ENCODE measurements at regions not wholly inside any gene's neighbourhood (a gene's known extent, or its start where the extent isn't known, plus 50 kb on each side); places are given as distances from the start of the nearest gene placed in this dataset.

GRCh38 chr2:226618875-226619605 lies 180.6 kb downstream of the IRS1 start:
- no peak overlapping the region for H3K27ac ChIP-seq (ENCODE audit: low read depth in 2 of 2, low read length in 2 of 2)
- TF ChIP-seq CTCF (IDR thresholded peaks at IDR 0.05; ENCODE audit: borderline replicate concordance, extremely low read depth, insufficient read depth), result no peak
- H3K9ac ChIP-seq (ENCODE audit: low read length in 3 of 3), result no peak overlapping the region
- peaks cover 0 to 4% (median 0%) of the 10 kb centered on the region in 3 donors for H3K4me1 ChIP-seq (ENCODE audit: control insufficient read depth in 2 of 3, insufficient read depth in 2 of 3, low read depth in 1 of 3, low read length in 3 of 3)
- DNase-seq (peak in 2 of 5 donors; percentile 72 to 91), FAIRE-seq (no peak)
- no peaks in the 10 kb centered on the region for H3K27me3 ChIP-seq (ENCODE audit: control insufficient read depth, insufficient read depth, low read length)
- H3K4me3 ChIP-seq (ENCODE audit: low read length in 3 of 3), result no peak overlapping the region
- no peaks in the 10 kb centered on the region for H3K36me3 ChIP-seq (ENCODE audit: control insufficient read depth in 2 of 3, insufficient read depth in 3 of 3, low read length in 3 of 3)
- intact Hi-C loops (cut with DNase I), result no loop called here
- H3K9me3 ChIP-seq (ENCODE audit: control insufficient read depth in 2 of 3, insufficient read depth in 1 of 3, low read length in 3 of 3), result no peaks in the 10 kb centered on the region

- FAIRE-seq (no peak), DNase-seq (no peak)
- Histone ChIP-seq H3K27me3 (ENCODE audit: control insufficient read depth, insufficient read depth, low read length) (no peaks in the 10 kb centered on the region), H3K4me1 (ENCODE audit: control insufficient read depth in 2 of 3, insufficient read depth in 2 of 3, low read depth in 1 of 3, low read length in 3 of 3) (peaks cover 0 to 2% (median 0%) of the 10 kb centered on the region in 3 donors), H3K36me3 (ENCODE audit: control insufficient read depth in 2 of 3, insufficient read depth in 3 of 3, low read length in 3 of 3) (no peaks in the 10 kb centered on the region), H3K4me3 (ENCODE audit: low read length in 3 of 3) (no peak overlapping the region), H3K9me3 (ENCODE audit: control insufficient read depth in 2 of 3, insufficient read depth in 1 of 3, low read length in 3 of 3) (no peaks in the 10 kb centered on the region), H3K27ac (ENCODE audit: low read depth in 2 of 2, low read length in 2 of 2) (no peak overlapping the region), H3K9ac (ENCODE audit: low read length in 3 of 3) (no peak overlapping the region)
- no peak for TF ChIP-seq CTCF (IDR thresholded peaks at IDR 0.05; ENCODE audit: borderline replicate concordance, extremely low read depth, insufficient read depth)
- intact Hi-C loops (cut with DNase I), result no loop called here
These were observed 181.1 kb downstream of the IRS1 start for GRCh38 chr2:226618544-226618874.

GRCh38 chr2:226615891-226616290 lies 183.7 kb downstream of the IRS1 start:
- Histone ChIP-seq H3K27ac (ENCODE audit: low read depth in 2 of 2, low read length in 2 of 2) (no peak overlapping the region), H3K9me3 (ENCODE audit: control insufficient read depth in 2 of 3, insufficient read depth in 1 of 3, low read length in 3 of 3) (no peaks in the 10 kb centered on the region), H3K4me1 (ENCODE audit: control insufficient read depth in 2 of 3, insufficient read depth in 2 of 3, low read depth in 1 of 3, low read length in 3 of 3) (peaks cover 0 to 10% (median 0%) of the 10 kb centered on the region in 3 donors), H3K36me3 (ENCODE audit: control insufficient read depth in 2 of 3, insufficient read depth in 3 of 3, low read length in 3 of 3) (no peaks in the 10 kb centered on the region), H3K27me3 (ENCODE audit: control insufficient read depth, insufficient read depth, low read length) (no peaks in the 10 kb centered on the region), H3K4me3 (ENCODE audit: low read length in 3 of 3) (no peak overlapping the region), H3K9ac (ENCODE audit: low read length in 3 of 3) (no peak overlapping the region)
- no peak for DNase-seq
- no peak for FAIRE-seq
- intact Hi-C loops (cut with DNase I), result no loop called here
- TF ChIP-seq CTCF (IDR thresholded peaks at IDR 0.05; ENCODE audit: borderline replicate concordance, extremely low read depth, insufficient read depth), result no peak

GRCh38 chr2:226611944-226612318 lies 187.7 kb downstream of the IRS1 start:
- TF ChIP-seq CTCF (IDR thresholded peaks at IDR 0.05; ENCODE audit: borderline replicate concordance, extremely low read depth, insufficient read depth), result no peak
- Histone ChIP-seq H3K27ac (ENCODE audit: low read depth in 2 of 2, low read length in 2 of 2) (no peak overlapping the region), H3K4me1 (ENCODE audit: control insufficient read depth in 2 of 3, insufficient read depth in 2 of 3, low read depth in 1 of 3, low read length in 3 of 3) (peaks cover 0 to 10% (median 0%) of the 10 kb centered on the region in 3 donors), H3K9me3 (ENCODE audit: control insufficient read depth in 2 of 3, insufficient read depth in 1 of 3, low read length in 3 of 3) (no peaks in the 10 kb centered on the region), H3K4me3 (ENCODE audit: low read length in 3 of 3) (no peak overlapping the region), H3K36me3 (ENCODE audit: control insufficient read depth in 2 of 3, insufficient read depth in 3 of 3, low read length in 3 of 3) (no peaks in the 10 kb centered on the region), H3K9ac (ENCODE audit: low read length in 3 of 3) (no peak overlapping the region), H3K27me3 (ENCODE audit: control insufficient read depth, insufficient read depth, low read length) (no peaks in the 10 kb centered on the region)
- intact Hi-C loops (cut with DNase I), result no loop called here
- FAIRE-seq (no peak), DNase-seq (no peak)
